SH-SY5Y (cell line): ENCODE measurements at regions not wholly inside any gene's neighbourhood (a gene's known extent, or its start where the extent isn't known, plus 50 kb on each side); places are given as distances from the start of the nearest gene placed in this dataset.

Experiments used
- GATA2 ChIP-seq: IDR thresholded peaks from 2 replicates; pipeline ENCODE4 v1.6.1; 2011; ENCODE audit warnings: mild to moderate bottlenecking, low read depth, low read length
- GATA3 ChIP-seq: IDR thresholded peaks from 2 replicates; pipeline ENCODE4 v1.6.1; 2011; ENCODE audit warnings: low read depth, mild to moderate bottlenecking, low read length, moderate library complexity

- TF ChIP-seq GATA3, result no peak
- TF ChIP-seq GATA2, result no peak
Measured at GRCh38 chr13:73571376-73571775, 512.6 kb downstream of the KLF5 start.
